ENCODE measurements at regions not wholly inside any gene's neighbourhood (a gene's known extent, or its start where the extent isn't known, plus 50 kb on each side); places are given as distances from the start of the nearest gene placed in this dataset.

DNA sequence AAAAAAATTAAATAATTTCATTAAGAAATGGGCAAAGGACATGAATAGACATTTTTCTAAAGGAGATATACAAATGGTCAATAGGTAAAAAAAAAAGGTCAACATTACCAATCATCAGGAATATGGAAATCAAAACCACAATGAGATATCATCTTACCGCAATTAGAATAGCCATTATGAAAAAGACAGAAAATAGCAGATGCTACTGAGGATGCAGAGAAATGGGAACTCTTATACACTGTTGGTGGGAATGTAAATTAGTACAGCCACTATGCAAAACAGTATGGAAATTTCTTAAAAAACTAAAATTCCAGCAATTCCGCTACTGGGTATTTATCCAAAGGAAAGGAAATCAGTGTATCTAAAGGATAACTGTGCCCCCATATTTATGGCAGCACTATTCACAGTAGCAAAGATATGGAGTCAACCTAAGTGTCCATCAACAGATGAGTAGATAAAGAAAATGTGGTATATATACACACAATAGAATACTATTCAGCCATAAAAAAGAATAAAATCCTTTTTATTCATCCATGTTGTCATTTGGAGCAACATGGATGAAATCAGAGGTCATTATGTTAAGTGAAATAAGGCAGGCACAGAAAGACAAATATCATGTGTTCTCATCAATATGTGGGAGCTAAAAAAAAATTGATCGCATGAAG, 132.4 kb downstream of the RPL22L1 start:
- TF ChIP-seq EZH2 (IDR thresholded peaks at IDR 0.05; ENCODE audit: insufficient read depth, low read length) = no peak
- TF ChIP-seq, protein P1, sequence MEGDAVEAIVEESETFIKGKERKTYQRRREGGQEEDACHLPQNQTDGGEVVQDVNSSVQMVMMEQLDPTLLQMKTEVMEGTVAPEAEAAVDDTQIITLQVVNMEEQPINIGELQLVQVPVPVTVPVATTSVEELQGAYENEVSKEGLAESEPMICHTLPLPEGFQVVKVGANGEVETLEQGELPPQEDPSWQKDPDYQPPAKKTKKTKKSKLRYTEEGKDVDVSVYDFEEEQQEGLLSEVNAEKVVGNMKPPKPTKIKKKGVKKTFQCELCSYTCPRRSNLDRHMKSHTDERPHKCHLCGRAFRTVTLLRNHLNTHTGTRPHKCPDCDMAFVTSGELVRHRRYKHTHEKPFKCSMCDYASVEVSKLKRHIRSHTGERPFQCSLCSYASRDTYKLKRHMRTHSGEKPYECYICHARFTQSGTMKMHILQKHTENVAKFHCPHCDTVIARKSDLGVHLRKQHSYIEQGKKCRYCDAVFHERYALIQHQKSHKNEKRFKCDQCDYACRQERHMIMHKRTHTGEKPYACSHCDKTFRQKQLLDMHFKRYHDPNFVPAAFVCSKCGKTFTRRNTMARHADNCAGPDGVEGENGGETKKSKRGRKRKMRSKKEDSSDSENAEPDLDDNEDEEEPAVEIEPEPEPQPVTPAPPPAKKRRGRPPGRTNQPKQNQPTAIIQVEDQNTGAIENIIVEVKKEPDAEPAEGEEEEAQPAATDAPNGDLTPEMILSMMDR (IDR thresholded peaks at IDR 0.05; ENCODE audit: insufficient read depth, low read depth, low read length) = no peak
- Histone ChIP-seq H3K27ac (ENCODE audit: low read depth, low read length) (no peak overlapping the region), H2AFZ (ENCODE audit: low read depth, low read length) (no peak overlapping the region), H3K36me3 (ENCODE audit: insufficient read depth, low read length) (no peaks in the 10 kb centered on the region), H3K4me2 (ENCODE audit: low read length) (no peak overlapping the region), H3K79me2 (ENCODE audit: insufficient read depth, low read length) (no peaks in the 10 kb centered on the region), H3K4me1 (ENCODE audit: insufficient read depth, low read length) (peaks cover 21% of the 10 kb centered on the region), H3K9ac (ENCODE audit: low read length) (no peak overlapping the region), H3K27me3 (ENCODE audit: insufficient read depth, low read length) (no peaks in the 10 kb centered on the region), H3K4me3 (ENCODE audit: insufficient read depth, low read depth, low read length) (no peak overlapping the region), H3K9me3 (ENCODE audit: insufficient read depth, low read depth, low read length) (no peaks in the 10 kb centered on the region), H4K20me1 (ENCODE audit: insufficient read depth, low read length) (no peaks in the 10 kb centered on the region)
- no peak overlapping the region for H3K4me3 Mint-ChIP-seq (ENCODE audit: unreplicated experiment)
- no peaks in the 10 kb centered on the region for H3K36me3 Mint-ChIP-seq (ENCODE audit: low read depth, unreplicated experiment)
- peaks cover 29% of the 10 kb centered on the region for H3K4me1 Mint-ChIP-seq (ENCODE audit: low read depth, unreplicated experiment)
- no peak overlapping the region for H3K27ac Mint-ChIP-seq (ENCODE audit: unreplicated experiment)
- DNase-seq (ENCODE audit: low read depth) (no peak), FAIRE-seq (no peak)
- H3K27me3 Mint-ChIP-seq (ENCODE audit: low read depth, unreplicated experiment) = peaks cover 3% of the 10 kb centered on the region
- H3K9me3 Mint-ChIP-seq (ENCODE audit: unreplicated experiment) = no peaks in the 10 kb centered on the region

DNA sequence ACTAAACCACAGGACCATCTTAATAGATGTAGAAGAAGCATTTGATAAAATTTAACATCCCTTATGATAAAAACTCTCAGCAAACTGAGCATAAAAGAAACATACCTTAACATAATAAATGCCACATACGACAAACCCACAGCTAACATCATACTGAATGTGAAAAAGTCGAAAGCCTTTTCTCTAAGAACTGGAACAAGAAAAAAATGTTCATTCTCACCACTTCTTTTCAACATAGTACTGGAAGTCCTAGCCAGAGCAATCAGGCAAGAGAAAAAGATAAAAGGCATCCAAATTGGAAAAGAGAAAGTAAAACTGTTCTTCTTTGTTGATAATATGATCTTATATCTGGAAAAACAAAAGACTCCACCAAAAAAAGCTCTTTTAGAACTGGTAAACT, 134.2 kb downstream of the RPL22L1 start:
- Mint-ChIP-seq H3K4me3 (ENCODE audit: unreplicated experiment) (no peak overlapping the region), H3K4me1 (ENCODE audit: low read depth, unreplicated experiment) (peaks cover 19% of the 10 kb centered on the region), H3K36me3 (ENCODE audit: low read depth, unreplicated experiment) (no peaks in the 10 kb centered on the region), H3K27me3 (ENCODE audit: low read depth, unreplicated experiment) (peaks cover 3% of the 10 kb centered on the region), H3K27ac (ENCODE audit: unreplicated experiment) (no peak overlapping the region), H3K9me3 (ENCODE audit: unreplicated experiment) (no peaks in the 10 kb centered on the region)
- DNase-seq (ENCODE audit: low read depth) (no peak), FAIRE-seq (no peak)
- Histone ChIP-seq H3K27ac (ENCODE audit: low read depth, low read length) (no peak overlapping the region), H3K9me3 (ENCODE audit: insufficient read depth, low read depth, low read length) (no peaks in the 10 kb centered on the region), H2AFZ (ENCODE audit: low read depth, low read length) (no peak overlapping the region), H3K36me3 (ENCODE audit: insufficient read depth, low read length) (no peaks in the 10 kb centered on the region), H3K9ac (ENCODE audit: low read length) (no peak overlapping the region), H3K4me3 (ENCODE audit: insufficient read depth, low read depth, low read length) (no peak overlapping the region), H3K27me3 (ENCODE audit: insufficient read depth, low read length) (no peaks in the 10 kb centered on the region), H3K4me2 (ENCODE audit: low read length) (no peak overlapping the region), H3K4me1 (ENCODE audit: insufficient read depth, low read length) (peaks cover 10% of the 10 kb centered on the region), H4K20me1 (ENCODE audit: insufficient read depth, low read length) (no peaks in the 10 kb centered on the region), H3K79me2 (ENCODE audit: insufficient read depth, low read length) (no peaks in the 10 kb centered on the region)
- TF ChIP-seq, protein P1 (IDR thresholded peaks at IDR 0.05; ENCODE audit: insufficient read depth, low read depth, low read length) = no peak
- no peak for TF ChIP-seq EZH2 (IDR thresholded peaks at IDR 0.05; ENCODE audit: insufficient read depth, low read length)

DNA sequence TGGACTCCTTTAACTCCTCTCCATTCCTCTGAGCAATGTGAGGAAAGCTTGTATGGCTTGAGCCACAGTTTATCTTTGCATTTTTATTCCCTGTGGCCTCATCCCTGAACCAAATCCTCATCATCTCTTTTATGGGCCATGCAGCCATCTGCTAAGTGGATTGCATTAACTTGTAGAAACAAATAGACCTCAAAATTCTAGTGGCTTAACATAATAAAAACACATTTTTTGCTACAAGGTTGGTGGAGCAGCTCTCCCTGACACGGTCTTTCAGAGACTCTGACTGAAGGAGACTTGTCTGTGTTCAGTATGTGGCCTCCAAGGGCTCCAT, 135.3 kb downstream of the RPL22L1 start:
- no peaks in the 10 kb centered on the region for H3K27me3 ChIP-seq (ENCODE audit: insufficient read depth, low read length)
- no peak for TF ChIP-seq EZH2 (IDR thresholded peaks at IDR 0.05; ENCODE audit: insufficient read depth, low read length)
- TF ChIP-seq, protein P1 (IDR thresholded peaks at IDR 0.05; ENCODE audit: insufficient read depth, low read depth, low read length) = no peak
- no peaks in the 10 kb centered on the region for H3K9me3 Mint-ChIP-seq (ENCODE audit: unreplicated experiment)
- H3K4me2 ChIP-seq (ENCODE audit: low read length) = no peak overlapping the region
- peaks cover 21% of the 10 kb centered on the region for H3K4me1 Mint-ChIP-seq (ENCODE audit: low read depth, unreplicated experiment)
- H3K9ac ChIP-seq (ENCODE audit: low read length) = no peak overlapping the region
- peaks cover 4% of the 10 kb centered on the region for H3K4me1 ChIP-seq (ENCODE audit: insufficient read depth, low read length)
- no peak overlapping the region for H3K27ac Mint-ChIP-seq (ENCODE audit: unreplicated experiment)
- FAIRE-seq (no peak), DNase-seq (ENCODE audit: low read depth) (no peak)
- H3K4me3 Mint-ChIP-seq (ENCODE audit: unreplicated experiment) = no peak overlapping the region
- no peaks in the 10 kb centered on the region for H4K20me1 ChIP-seq (ENCODE audit: insufficient read depth, low read length)
- H3K27ac ChIP-seq (ENCODE audit: low read depth, low read length) = no peak overlapping the region
- H2AFZ ChIP-seq (ENCODE audit: low read depth, low read length) = no peak overlapping the region
- H3K27me3 Mint-ChIP-seq (ENCODE audit: low read depth, unreplicated experiment) = peaks cover 3% of the 10 kb centered on the region
- H3K9me3 ChIP-seq (ENCODE audit: insufficient read depth, low read depth, low read length) = no peaks in the 10 kb centered on the region
- no peaks in the 10 kb centered on the region for H3K36me3 Mint-ChIP-seq (ENCODE audit: low read depth, unreplicated experiment)
- H3K4me3 ChIP-seq (ENCODE audit: insufficient read depth, low read depth, low read length) = no peak overlapping the region
- H3K79me2 ChIP-seq (ENCODE audit: insufficient read depth, low read length) = no peaks in the 10 kb centered on the region
- H3K36me3 ChIP-seq (ENCODE audit: insufficient read depth, low read length) = no peaks in the 10 kb centered on the region
